Activated CD4-positive, alpha-beta T cell treated with anti-CD3 and anti-CD28 coated beads for 48 hours (primary cell): ENCODE measurements at regions not wholly inside any gene's neighbourhood (a gene's known extent, or its start where the extent isn't known, plus 50 kb on each side); places are given as distances from the start of the nearest gene placed in this dataset.

Experiments
- DNase-seq: peaks from one replicate; pipeline ENCODE4 v3.0.0-alpha.2; 2020

GRCh38 chr13:34422956-34423355 lies 519.1 kb upstream of the NBEA start:
- no peak for DNase-seq

GRCh38 chr13:34425327-34425949 lies 516.6 kb upstream of the NBEA start:
- no peak for DNase-seq

- DNase-seq: no peak
These were observed 513.2 kb upstream of the NBEA start for GRCh38 chr13:34428911-34429310.

DNA sequence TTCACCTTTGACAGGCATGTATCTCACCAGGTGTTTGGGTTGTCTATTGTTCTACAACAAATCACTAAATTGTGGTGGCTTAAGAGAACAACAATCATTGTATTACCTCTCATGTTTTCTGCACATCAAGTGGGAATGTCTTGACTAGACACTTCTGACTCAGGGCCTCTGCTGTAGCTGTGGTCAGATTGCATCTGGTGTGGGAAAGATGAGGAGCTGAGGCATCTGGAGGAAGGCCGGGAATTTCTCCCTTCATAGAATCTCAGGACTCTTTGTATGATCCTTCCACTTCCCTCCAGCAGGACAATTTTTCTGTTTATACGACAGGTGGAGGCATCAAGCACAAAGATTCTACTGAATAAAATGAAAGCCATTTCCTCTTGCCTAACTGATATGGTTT lies 511.8 kb upstream of the NBEA start:
- no peak for DNase-seq

DNA sequence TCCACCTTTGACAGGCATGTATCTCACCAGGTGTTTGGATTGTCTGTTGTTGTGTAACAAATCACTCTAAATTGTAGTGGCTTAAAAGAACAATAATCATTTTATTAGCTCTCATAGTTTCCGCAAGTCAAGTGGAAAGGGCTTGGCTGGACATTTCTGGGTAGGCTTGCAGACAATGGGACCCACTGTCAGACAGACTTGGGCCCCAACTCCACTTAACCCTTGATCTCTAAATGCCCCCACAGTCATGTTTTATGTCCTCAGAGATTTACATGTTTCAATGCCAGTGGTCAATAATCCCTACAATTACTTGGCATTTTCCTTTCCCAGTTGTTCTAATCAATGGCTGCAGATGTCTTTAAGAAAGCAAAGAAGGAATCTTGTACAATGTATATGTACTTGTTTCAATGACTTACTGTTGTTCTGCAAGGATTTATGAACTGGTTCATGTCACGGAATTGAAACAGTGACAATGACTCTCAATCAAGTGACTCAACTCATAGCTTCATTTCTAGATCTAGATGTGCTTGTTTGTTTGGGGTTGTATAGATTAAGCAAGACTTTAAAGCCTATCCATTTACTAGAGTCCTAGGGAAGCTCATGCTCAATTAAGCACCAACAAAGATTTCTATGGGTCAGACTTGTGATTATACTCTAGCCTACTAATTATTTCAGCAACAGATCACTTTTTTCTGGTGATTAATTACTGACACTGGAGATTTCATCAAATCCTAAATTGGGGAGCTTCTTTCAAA lies 510.1 kb upstream of the NBEA start:
- no peak for DNase-seq

DNA sequence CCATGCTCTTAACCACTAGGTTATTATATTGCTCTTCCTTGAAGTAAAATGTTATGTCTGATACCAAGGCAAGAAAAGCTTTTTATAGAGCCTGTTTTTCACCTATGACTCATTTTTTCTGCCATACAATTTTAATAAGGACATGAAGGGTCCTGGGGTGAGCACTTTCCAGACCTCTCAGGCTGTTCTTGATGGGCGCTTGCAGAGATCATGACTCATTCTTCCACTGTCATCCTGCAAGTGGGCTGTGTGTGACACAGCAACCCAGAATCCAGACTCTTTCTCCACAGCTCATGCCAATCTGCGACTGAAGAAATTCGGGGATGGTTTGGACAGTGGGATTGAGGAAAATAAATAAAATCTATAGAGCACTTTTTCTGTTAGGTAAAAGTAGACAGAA lies 506.7 kb upstream of the NBEA start:
- no peak for DNase-seq

DNA sequence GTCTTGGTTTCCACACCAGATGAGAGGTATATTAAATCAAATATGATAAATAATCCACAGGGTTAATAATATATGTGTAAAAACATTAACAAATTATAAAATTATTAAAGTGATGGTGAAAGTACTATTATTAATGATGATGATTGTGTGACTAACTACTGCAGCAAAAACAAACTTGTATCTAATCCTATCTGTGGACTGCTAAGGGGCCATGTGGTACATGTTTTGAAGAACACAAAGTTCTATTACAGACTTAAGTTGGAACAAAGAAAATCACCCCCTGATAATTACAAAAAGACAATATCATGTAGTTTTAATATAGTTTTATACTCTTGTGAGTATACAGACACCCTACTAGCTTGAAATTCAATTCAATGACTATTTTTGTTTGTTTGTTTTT lies 504.2 kb upstream of the NBEA start:
- no peak for DNase-seq

GRCh38 chr13:34452831-34453230 lies 489.2 kb upstream of the NBEA start:
- no peak for DNase-seq

DNA sequence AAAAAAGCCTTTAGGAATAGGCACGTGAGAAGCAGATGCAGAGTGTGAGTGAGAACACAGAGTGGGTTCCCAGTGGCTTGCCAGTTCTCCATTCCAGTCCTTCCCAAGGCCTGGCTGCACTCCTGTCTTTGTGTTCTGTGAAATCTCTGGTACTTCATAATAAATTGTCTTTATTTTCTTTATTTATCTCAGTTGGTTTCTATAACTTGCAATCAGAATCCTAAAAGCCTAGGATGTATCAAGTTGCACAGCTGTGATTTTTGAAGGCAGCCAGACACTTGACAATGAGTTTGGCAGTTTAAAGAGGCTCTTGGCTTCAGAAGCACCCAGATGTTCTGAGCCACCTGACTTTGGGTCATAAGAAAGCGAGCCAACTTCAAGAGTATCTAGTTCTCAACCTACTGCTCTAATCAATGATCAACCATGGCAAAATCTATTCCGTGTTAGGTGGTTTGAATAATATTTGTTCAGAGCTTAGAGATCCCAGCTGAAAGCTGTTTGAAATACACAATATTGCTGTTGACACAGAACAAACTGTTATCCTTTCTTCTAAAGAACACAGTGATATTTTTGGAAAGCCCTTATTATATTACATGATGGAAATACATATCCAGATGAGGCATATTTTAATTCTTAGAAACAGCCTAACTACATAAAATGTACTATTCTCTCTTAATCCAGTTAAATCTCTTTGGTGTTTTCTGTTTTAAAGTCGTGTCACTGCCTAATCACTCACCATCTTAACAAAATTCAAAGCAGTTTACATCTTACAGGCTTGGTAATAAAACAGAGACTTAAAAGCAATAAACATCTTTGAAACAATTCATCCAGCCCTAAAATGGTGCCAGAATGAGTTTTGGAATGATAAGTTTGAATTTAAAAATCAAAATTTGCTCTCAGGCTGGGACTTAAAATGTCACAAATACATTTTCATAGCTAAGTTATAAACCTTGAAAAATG lies 483.0 kb upstream of the NBEA start:
- no peak for DNase-seq

GRCh38 chr13:34459856-34460255 lies 482.2 kb upstream of the NBEA start:
- no peak for DNase-seq

- no peak for DNase-seq
These were observed 479.2 kb upstream of the NBEA start for GRCh38 chr13:34462843-34463242.

- no peak for DNase-seq
These were observed 478.1 kb upstream of the NBEA start for GRCh38 chr13:34464011-34464410.

- no peak for DNase-seq
These were observed 476.6 kb upstream of the NBEA start for GRCh38 chr13:34465423-34465922.

DNA sequence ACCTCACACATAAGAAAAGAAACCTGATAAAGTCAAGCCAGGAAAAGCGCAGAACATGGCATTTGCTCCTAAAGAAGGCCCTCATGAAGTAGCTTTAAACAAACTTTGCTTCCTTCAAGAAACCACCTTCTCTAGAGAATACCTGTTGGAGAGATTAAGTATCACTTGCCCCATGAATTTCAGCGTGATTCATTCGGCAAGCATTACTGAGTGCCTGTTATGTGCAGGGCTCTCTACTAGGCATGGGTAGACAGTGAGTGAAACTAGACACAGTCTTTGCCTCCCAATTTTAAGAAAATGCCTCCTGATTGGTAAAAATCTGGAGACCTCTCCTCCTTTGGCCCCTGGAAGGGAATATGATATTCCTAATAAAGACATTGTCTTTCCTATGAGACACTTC lies 475.8 kb upstream of the NBEA start:
- no peak for DNase-seq

DNA sequence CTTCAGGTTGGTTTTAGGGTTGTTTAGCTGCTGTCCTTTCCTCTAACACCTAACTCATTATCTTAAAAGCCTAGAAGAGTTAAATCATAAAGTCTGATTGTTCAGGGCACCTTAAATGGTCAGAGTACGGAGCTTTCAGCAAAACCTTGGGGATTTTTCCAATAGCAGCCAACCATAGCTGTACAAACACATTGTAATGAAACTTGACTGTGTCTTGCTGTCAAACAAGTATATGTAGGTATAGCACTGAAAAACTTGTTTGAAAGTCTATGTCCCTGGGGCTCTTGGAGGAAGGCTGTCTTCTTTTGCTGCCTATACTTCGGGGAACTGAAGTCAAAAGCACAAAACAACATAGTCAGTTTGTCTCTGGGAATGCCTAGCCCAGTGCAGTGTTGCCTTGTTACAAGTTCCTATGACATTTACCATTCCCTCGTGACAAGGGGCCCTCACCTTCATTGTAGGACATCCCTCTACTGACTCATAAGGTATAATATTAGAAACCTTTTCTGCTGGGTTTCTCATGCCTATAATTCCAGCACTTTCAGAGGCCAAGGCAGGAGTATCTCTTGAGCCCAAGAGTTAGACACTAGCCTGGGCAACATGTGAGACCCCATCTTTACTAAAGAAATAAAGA lies 474.5 kb upstream of the NBEA start:
- no peak for DNase-seq

- no peak for DNase-seq
These were observed 472.7 kb upstream of the NBEA start for GRCh38 chr13:34469196-34469986.

GRCh38 chr13:34474187-34474868 lies 467.7 kb upstream of the NBEA start:
- no peak for DNase-seq

- DNase-seq: no peak
These were observed 463.7 kb upstream of the NBEA start for GRCh38 chr13:34478376-34478775.

DNA sequence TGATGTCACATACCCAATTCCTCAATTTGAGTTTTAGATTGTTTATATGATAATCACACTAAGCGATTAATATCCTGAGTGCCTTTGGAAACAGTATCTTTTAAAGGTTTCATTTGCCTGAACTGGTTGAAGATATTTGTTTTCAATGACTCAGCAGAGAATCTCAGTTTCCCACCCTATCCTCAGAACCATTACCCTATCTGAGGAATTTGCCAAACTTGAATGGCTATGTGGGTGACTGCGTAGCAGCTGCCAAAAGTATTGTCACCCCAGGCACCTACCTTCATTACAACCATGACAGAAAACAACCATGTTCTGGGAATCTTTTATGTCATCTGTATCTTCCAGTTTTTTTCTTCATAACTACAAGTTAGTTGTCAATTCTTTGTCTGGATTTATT lies 440.1 kb upstream of the NBEA start:
- DNase-seq: no peak

- no peak for DNase-seq
These were observed 439.4 kb upstream of the NBEA start for GRCh38 chr13:34502621-34503020.

DNA sequence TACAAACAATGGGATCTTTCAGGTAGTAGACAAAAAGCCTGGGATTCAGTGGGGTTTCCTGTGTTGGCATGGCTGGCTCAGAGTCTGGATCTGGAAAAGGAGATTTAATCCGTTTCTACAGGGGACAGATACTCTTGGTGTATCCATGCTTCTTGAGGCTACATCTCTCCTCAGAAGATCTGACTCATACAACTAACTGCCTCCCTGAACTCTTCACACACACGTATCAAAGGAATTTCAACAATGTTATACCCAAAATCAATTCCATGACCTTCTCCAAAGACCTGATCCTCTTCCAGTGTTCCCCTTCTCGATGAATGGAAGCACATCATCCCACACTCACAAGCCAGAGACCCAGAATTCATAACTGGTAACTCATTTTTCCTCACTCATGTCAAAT lies 435.3 kb upstream of the NBEA start:
- no peak for DNase-seq

- DNase-seq: no peak
These were observed 434.4 kb upstream of the NBEA start for GRCh38 chr13:34507630-34508029.
